Caco-2 (cell line): ENCODE measurements at regions not wholly inside any gene's neighbourhood (a gene's known extent, or its start where the extent isn't known, plus 50 kb on each side); places are given as distances from the start of the nearest gene placed in this dataset.

Experiments
- BruUV-seq: library from RNA; stranded (reverse); fragments of 400-500 nt; replicated peaks from 2 replicates; lab custom pipeline; 2021; lab: Mats Ljungman, UMichigan
- CTCF ChIA-PET: fragments of 300-600 bp; sonication (Branson Sonifier 250); formaldehyde crosslinking; loops from one replicate; lab custom pipeline; 2022; ENCODE audit warnings: antibody characterized with exemption; lab: Charles Lee
- POLR2A ChIA-PET: fragments of 300-600 bp; sonication (Branson Sonifier 250); formaldehyde crosslinking; loops from one replicate; lab custom pipeline; 2022; ENCODE audit warnings: antibody characterized with exemption; lab: Charles Lee
- DNase-seq, 2 experiments: peaks; one replicate each; pipeline versions ENCODE4 v3.0.0 to v3.0.0-alpha.2; 2020 to 2022
- H3K27me3 ChIP-seq: replicated peaks from 2 replicates; pipeline ENCODE4 v1.6.0; 2011; ENCODE audit warnings: low read length; ENCODE audit not compliant: control insufficient read depth, insufficient read depth
- H3K36me3 ChIP-seq: 2 replicates; pipeline ENCODE4 v1.5.1; 2011; ENCODE audit warnings: low read length; ENCODE audit not compliant: control insufficient read depth, insufficient read depth
- H3K4me1 ChIP-seq: fragments of 250-450 bp; sonication (Bioruptor Pico); 2 replicates; pipeline ENCODE4 v1.5.1; 2020; ENCODE audit warnings: mild to moderate bottlenecking
- H3K4me3 ChIP-seq: 2 replicates; pipeline ENCODE4 v1.5.1; 2011; ENCODE audit warnings: low read depth, mild to moderate bottlenecking, control low read depth, low read length
- H3K9me3 ChIP-seq: fragments of 250-450 bp; sonication (Bioruptor Pico); 2 replicates; pipeline ENCODE4 v1.5.1; 2020; ENCODE audit warnings: mild to moderate bottlenecking, moderate library complexity
- H3K27ac Mint-ChIP-seq: one replicate; pipeline ENCODE4 v1.8.0; 2022; ENCODE audit warnings: mixed read lengths; ENCODE audit not compliant: unreplicated experiment
- H3K27me3 Mint-ChIP-seq: one replicate; pipeline ENCODE4 v1.8.0; 2022; ENCODE audit warnings: mixed read lengths; ENCODE audit not compliant: insufficient read depth, unreplicated experiment
- H3K36me3 Mint-ChIP-seq: one replicate; pipeline ENCODE4 v1.8.0; 2022; ENCODE audit warnings: mild to moderate bottlenecking, mixed read lengths; ENCODE audit not compliant: insufficient read depth, unreplicated experiment
- H3K4me1 Mint-ChIP-seq: one replicate; pipeline ENCODE4 v1.8.0; 2022; ENCODE audit warnings: low read depth, mixed read lengths; ENCODE audit not compliant: unreplicated experiment
- H3K4me3 Mint-ChIP-seq: one replicate; pipeline ENCODE4 v1.8.0; 2022; ENCODE audit warnings: mild to moderate bottlenecking, moderate library complexity, mixed read lengths; ENCODE audit not compliant: unreplicated experiment
- H3K9me3 Mint-ChIP-seq: one replicate; pipeline ENCODE4 v1.8.0; 2022; ENCODE audit warnings: mixed read lengths; ENCODE audit not compliant: unreplicated experiment
- intact Hi-C: fragments of 100-400 bp; cut with micrococcal nuclease; formaldehyde crosslinking; loops from one replicate; pipeline ENCODE4 v1.10.0; 2022; ENCODE audit not compliant: unreplicated experiment
- TF ChIP-seq, protein P1 (sequence below), 2 experiments: fragments of 200-600 bp in 1 of 2; IDR thresholded peaks; 1 replicate in 1 of 2; 2 replicates in 1 of 2; pipeline versions ENCODE4 v1.5.1 to v1.8.0; 2011 to 2022; ENCODE audit warnings: antibody characterized with exemption in 1 of 2, control low read depth in 1 of 2, inconsistent platforms in 1 of 2, low read depth in 1 of 2, low read length in 1 of 2, mild to moderate bottlenecking in 1 of 2, moderate library complexity in 1 of 2; ENCODE audit not compliant: insufficient read depth in 1 of 2, severe bottlenecking in 1 of 2, unreplicated experiment in 1 of 2

DNA sequence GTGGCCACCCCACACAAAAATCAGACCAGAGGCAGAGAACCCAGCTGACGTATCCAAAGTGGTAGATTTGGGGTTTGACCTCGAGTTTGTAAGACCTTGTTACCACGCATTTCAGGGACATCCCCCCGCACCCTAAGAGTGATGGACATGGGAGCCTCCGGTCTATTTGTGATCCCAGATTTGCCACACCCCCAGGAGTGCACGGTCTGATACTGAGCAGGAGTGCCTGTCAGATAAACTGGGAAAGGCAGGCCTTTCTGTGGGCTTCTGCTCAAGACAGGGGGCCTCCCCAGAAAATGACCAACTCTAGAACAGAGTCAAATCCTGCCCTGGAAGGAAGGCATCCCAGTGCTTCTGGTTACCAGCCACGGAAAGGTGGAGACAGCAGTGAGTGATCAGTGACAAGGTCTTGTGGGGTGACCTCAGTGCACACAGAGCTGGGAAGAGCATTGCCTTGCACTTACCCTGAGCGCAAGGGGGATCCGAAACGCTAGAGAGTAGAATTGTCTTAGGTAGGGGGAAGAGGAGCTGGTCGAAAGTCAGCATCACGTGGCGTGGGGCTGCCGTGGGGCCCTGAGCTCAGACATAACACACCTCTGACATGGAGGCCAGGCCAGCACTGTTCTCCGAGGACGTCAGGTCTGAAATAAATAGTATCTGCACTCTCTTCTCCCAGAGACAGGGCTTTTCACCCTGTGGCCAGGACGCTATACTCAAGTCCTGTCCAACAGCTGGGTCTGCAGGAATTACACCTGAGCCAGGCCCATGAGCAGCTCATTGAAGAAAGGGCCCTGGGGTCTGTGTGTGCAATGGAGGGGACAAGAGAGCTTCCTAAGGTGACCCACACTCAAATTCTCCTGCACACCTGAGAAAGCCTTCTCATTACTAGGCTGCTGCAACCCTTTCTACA is 242.4 kb upstream of the SALL3 start:
- Mint-ChIP-seq H3K27ac (no peak overlapping the region), H3K4me1 (no peaks in the 10 kb centered on the region), H3K4me3 (no peak overlapping the region), H3K9me3 (no peaks in the 10 kb centered on the region), H3K27me3 (peaks cover 3% of the 10 kb centered on the region), H3K36me3 (no peaks in the 10 kb centered on the region)
- ChIA-PET POLR2A (no interaction called here), CTCF (no interaction called here)
- intact Hi-C loops = no loop called here
- H3K4me3 ChIP-seq = no peak overlapping the region
- H3K27me3 ChIP-seq = no peaks in the 10 kb centered on the region
- no peaks in the 10 kb centered on the region for H3K4me1 ChIP-seq
- H3K9me3 ChIP-seq = no peaks in the 10 kb centered on the region
- no TSS peak for BruUV-seq
- no peaks in the 10 kb centered on the region for H3K36me3 ChIP-seq
- no peak for DNase-seq
- TF ChIP-seq, protein P1, sequence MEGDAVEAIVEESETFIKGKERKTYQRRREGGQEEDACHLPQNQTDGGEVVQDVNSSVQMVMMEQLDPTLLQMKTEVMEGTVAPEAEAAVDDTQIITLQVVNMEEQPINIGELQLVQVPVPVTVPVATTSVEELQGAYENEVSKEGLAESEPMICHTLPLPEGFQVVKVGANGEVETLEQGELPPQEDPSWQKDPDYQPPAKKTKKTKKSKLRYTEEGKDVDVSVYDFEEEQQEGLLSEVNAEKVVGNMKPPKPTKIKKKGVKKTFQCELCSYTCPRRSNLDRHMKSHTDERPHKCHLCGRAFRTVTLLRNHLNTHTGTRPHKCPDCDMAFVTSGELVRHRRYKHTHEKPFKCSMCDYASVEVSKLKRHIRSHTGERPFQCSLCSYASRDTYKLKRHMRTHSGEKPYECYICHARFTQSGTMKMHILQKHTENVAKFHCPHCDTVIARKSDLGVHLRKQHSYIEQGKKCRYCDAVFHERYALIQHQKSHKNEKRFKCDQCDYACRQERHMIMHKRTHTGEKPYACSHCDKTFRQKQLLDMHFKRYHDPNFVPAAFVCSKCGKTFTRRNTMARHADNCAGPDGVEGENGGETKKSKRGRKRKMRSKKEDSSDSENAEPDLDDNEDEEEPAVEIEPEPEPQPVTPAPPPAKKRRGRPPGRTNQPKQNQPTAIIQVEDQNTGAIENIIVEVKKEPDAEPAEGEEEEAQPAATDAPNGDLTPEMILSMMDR (IDR thresholded peaks at IDR 0.05; ENCODE audit: insufficient read depth in 1 of 2, low read depth in 1 of 2, low read length in 1 of 2, severe bottlenecking in 1 of 2, unreplicated experiment in 1 of 2) = no peak

DNA sequence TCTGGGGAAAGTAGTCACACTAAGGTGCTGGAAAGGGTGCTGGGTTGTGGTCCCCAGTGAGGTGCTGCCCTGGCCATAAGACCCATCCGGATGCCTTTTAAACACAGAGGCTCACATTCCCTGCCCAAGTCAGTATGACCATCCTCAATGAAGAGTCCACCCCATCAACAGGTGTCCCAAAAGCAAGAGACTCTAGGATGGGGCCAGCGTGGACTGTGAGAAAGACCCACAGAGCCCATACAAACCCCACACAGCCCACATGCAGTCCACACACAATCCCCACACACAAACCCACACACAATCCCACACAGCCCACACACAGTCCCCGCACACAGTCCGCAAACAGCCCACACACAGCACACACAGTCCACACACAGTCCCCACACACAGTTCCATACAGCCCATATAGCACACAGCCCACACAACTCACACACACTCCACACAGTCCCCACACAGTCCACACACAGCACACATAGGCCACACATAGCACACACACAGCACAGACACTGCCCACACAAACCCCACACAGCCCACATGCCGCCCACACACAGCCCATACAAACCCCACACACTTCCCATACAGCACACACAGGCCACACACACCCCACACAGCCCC is 241.4 kb upstream of the SALL3 start:
- Histone ChIP-seq H3K4me3 (no peak overlapping the region), H3K9me3 (no peaks in the 10 kb centered on the region), H3K27me3 (no peaks in the 10 kb centered on the region), H3K4me1 (no peaks in the 10 kb centered on the region), H3K36me3 (no peaks in the 10 kb centered on the region)
- ChIA-PET POLR2A (no interaction called here), CTCF (no interaction called here)
- intact Hi-C loops = no loop called here
- no peak overlapping the region for H3K4me3 Mint-ChIP-seq
- BruUV-seq = no TSS peak
- no peak for DNase-seq
- H3K9me3 Mint-ChIP-seq = no peaks in the 10 kb centered on the region
- H3K27me3 Mint-ChIP-seq = peaks cover 3% of the 10 kb centered on the region
- H3K36me3 Mint-ChIP-seq = no peaks in the 10 kb centered on the region
- H3K27ac Mint-ChIP-seq = no peak overlapping the region
- no peaks in the 10 kb centered on the region for H3K4me1 Mint-ChIP-seq
- TF ChIP-seq, protein P1 (IDR thresholded peaks at IDR 0.05; ENCODE audit: insufficient read depth in 1 of 2, low read depth in 1 of 2, low read length in 1 of 2, severe bottlenecking in 1 of 2, unreplicated experiment in 1 of 2) = no peak

DNA sequence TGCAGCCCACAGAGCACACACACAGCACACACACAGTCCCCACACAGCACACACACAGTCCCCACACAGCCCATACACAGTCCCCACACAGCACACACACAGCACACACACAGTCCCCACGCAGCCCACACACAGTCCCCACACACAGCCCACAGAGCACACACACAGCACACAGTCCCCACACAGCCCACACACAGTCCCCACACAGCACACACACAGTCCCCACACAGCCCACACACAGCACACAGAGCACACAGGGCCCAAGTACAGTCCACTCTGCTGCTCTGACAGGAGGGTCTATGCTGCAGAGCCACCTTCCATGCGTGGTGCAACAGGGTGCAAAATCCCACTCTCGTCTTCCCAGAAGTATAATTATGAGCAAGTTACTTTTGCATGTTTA is 240.5 kb upstream of the SALL3 start:
- Histone ChIP-seq H3K9me3 (no peaks in the 10 kb centered on the region), H3K4me1 (no peaks in the 10 kb centered on the region), H3K27me3 (no peaks in the 10 kb centered on the region), H3K36me3 (no peaks in the 10 kb centered on the region), H3K4me3 (no peak overlapping the region)
- H3K27ac Mint-ChIP-seq = no peak overlapping the region
- H3K36me3 Mint-ChIP-seq = no peaks in the 10 kb centered on the region
- no peak overlapping the region for H3K4me3 Mint-ChIP-seq
- TF ChIP-seq, protein P1 (IDR thresholded peaks at IDR 0.05; ENCODE audit: insufficient read depth in 1 of 2, low read depth in 1 of 2, low read length in 1 of 2, severe bottlenecking in 1 of 2, unreplicated experiment in 1 of 2) = no peak
- intact Hi-C loops = no loop called here
- BruUV-seq = no TSS peak
- ChIA-PET POLR2A (no interaction called here), CTCF (no interaction called here)
- peaks cover 3% of the 10 kb centered on the region for H3K27me3 Mint-ChIP-seq
- DNase-seq = no peak
- H3K9me3 Mint-ChIP-seq = no peaks in the 10 kb centered on the region
- H3K4me1 Mint-ChIP-seq = no peaks in the 10 kb centered on the region
